Loucy (cell line): ENCODE measurements at regions not wholly inside any gene's neighbourhood (a gene's known extent, or its start where the extent isn't known, plus 50 kb on each side); places are given as distances from the start of the nearest gene placed in this dataset.

Source experiments
- EZH2phosphoT487 ChIP-seq: fragments of 200-600 bp; IDR thresholded peaks from 2 replicates; pipeline ENCODE4 v1.6.1; 2018; ENCODE audit warnings: antibody characterized with exemption, mild to moderate bottlenecking, moderate library complexity, borderline replicate concordance
- TF ChIP-seq, protein P1 (sequence below): fragments of 200-600 bp; sonication (generic); conservative IDR thresholded peaks from 2 replicates; pipeline ENCODE4 v1.5.1; 2014; ENCODE audit warnings: mild to moderate bottlenecking, antibody characterized with exemption, low read length

DNA sequence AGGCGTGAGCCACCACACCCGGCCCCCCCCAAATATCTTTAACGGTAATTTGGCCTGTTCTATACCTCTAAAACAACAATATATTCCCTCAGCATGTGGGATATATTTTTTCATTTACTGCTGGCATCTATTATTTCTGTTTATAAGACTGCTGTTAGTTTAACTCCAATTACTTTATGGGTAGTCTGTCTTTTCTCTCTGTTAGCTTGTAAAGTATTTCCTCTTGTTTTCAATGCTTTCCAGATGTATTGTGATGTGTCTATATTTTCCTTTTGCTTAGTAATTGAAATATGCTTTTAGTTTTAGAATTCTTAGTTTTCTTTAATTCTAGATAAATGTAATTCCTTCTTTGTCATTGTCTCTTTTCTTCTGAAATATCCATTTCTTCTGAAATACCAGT, 445.8 kb downstream of the ANKRD50 start:
- TF ChIP-seq, protein P1, sequence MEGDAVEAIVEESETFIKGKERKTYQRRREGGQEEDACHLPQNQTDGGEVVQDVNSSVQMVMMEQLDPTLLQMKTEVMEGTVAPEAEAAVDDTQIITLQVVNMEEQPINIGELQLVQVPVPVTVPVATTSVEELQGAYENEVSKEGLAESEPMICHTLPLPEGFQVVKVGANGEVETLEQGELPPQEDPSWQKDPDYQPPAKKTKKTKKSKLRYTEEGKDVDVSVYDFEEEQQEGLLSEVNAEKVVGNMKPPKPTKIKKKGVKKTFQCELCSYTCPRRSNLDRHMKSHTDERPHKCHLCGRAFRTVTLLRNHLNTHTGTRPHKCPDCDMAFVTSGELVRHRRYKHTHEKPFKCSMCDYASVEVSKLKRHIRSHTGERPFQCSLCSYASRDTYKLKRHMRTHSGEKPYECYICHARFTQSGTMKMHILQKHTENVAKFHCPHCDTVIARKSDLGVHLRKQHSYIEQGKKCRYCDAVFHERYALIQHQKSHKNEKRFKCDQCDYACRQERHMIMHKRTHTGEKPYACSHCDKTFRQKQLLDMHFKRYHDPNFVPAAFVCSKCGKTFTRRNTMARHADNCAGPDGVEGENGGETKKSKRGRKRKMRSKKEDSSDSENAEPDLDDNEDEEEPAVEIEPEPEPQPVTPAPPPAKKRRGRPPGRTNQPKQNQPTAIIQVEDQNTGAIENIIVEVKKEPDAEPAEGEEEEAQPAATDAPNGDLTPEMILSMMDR, result no peak
- TF ChIP-seq EZH2phosphoT487, result no peak
